Endothelial cell of umbilical vein (primary cell): ENCODE measurements at regions not wholly inside any gene's neighbourhood (a gene's known extent, or its start where the extent isn't known, plus 50 kb on each side); places are given as distances from the start of the nearest gene placed in this dataset.

ENCODE experiments used
- BruUV-seq: library from RNA; stranded (reverse); fragments of 400-500 nt; replicated peaks from 2 replicates; lab custom pipeline; 2021; lab: Mats Ljungman, UMichigan
- CTCF ChIA-PET: fragments of 300-600, 350-600 bp; sonication (Branson Sonifier 250); formaldehyde crosslinking; loops from one replicate; lab custom pipeline; 2021; ENCODE audit warnings: antibody characterized with exemption, inconsistent platforms; lab: Charles Lee
- POLR2A ChIA-PET: fragments of 300-600, 350-600 bp; sonication (Branson Sonifier 250); formaldehyde crosslinking; loops from one replicate; lab custom pipeline; 2021; ENCODE audit warnings: antibody characterized with exemption, inconsistent platforms; lab: Charles Lee
- DNase-seq: peaks from one replicate; pipeline ENCODE4 v3.0.0-alpha.2; 2011; ENCODE audit warnings: low read depth, low spot score
- FAIRE-seq: peaks from 2 replicates; lab custom pipeline; 2011; peaks lifted over from hg19 to GRCh38; lab: Jason Lieb, UNC
- H2AFZ ChIP-seq: 2 replicates; pipeline ENCODE4 v1.6.0; 2012; ENCODE audit warnings: low read depth, low read length, control low read depth, inconsistent platforms
- H3K27ac ChIP-seq: 2 replicates; pipeline ENCODE4 v1.5.1; 2011; ENCODE audit warnings: low read depth, mild to moderate bottlenecking, control low read depth, low read length, moderate library complexity; ENCODE audit not compliant: insufficient read depth
- H3K27me3 ChIP-seq, 2 experiments: 2 replicates each; pipeline versions ENCODE4 v1.6.0 to v1.6.1; 2011; ENCODE audit warnings: low read length in 2 of 2, mixed read lengths in 1 of 2; ENCODE audit not compliant: control insufficient read depth in 2 of 2, insufficient read depth in 2 of 2
- H3K36me3 ChIP-seq, 2 experiments: 2 replicates in 1 of 2; 3 replicates in 1 of 2; pipeline ENCODE4 v1.5.1; 2011; ENCODE audit warnings: low read length in 2 of 2, mild to moderate bottlenecking in 1 of 2, moderate library complexity in 1 of 2; ENCODE audit not compliant: control insufficient read depth in 2 of 2, insufficient read depth in 2 of 2; ENCODE audit errors: extremely low read depth in 1 of 2
- H3K4me1 ChIP-seq: 3 replicates; pipeline ENCODE4 v1.5.1; 2011; ENCODE audit warnings: mild to moderate bottlenecking, low read length; ENCODE audit not compliant: control insufficient read depth, insufficient read depth; ENCODE audit errors: extremely low read depth
- H3K4me2 ChIP-seq: 2 replicates; pipeline ENCODE4 v1.6.1; 2011; ENCODE audit warnings: low read length, control low read depth, mixed read lengths; ENCODE audit not compliant: insufficient read depth
- H3K4me3 ChIP-seq, 3 experiments: fragments of 200-600 bp in 1 of 3; sonication (generic), shearing (Covaris generic) in 1 of 3; replicated peaks in 1 of 3; 2 replicates each; pipeline ENCODE4 v1.5.1; 2011 to 2016; ENCODE audit warnings: control low read depth in 3 of 3, low read length in 3 of 3, mild to moderate bottlenecking in 2 of 3, inconsistent platforms in 1 of 3, low read depth in 1 of 3, moderate library complexity in 1 of 3; ENCODE audit not compliant: insufficient read depth in 1 of 3
- H3K79me2 ChIP-seq: 2 replicates; pipeline ENCODE4 v1.6.0; 2012; ENCODE audit warnings: low read length, inconsistent platforms; ENCODE audit not compliant: control insufficient read depth, insufficient read depth
- H3K9ac ChIP-seq: replicated peaks from 2 replicates; pipeline ENCODE3; 2011; ENCODE audit warnings: low read length, control low read depth; ENCODE audit not compliant: insufficient read depth; ENCODE audit errors: extremely low read depth
- H3K9me1 ChIP-seq: replicated peaks from 3 replicates; pipeline ENCODE4 v1.6.0; 2011; ENCODE audit warnings: mild to moderate bottlenecking, low read length; ENCODE audit not compliant: control insufficient read depth, insufficient read depth; ENCODE audit errors: extremely low read depth
- H3K9me3 ChIP-seq: replicated peaks from 2 replicates; pipeline ENCODE4 v1.5.1; 2012; ENCODE audit warnings: low read length, inconsistent platforms; ENCODE audit not compliant: control insufficient read depth, insufficient read depth
- H4K20me1 ChIP-seq: replicated peaks from 2 replicates; pipeline ENCODE3; 2011; ENCODE audit warnings: mild to moderate bottlenecking, low read length; ENCODE audit not compliant: control insufficient read depth, insufficient read depth; ENCODE audit errors: extremely low read depth
- FOS ChIP-seq: IDR thresholded peaks from 2 replicates; pipeline ENCODE4 v1.6.1; 2011; ENCODE audit warnings: mild to moderate bottlenecking, low read length, moderate library complexity, borderline replicate concordance; ENCODE audit not compliant: insufficient read depth
- GATA2 ChIP-seq: IDR thresholded peaks from 2 replicates; pipeline ENCODE4 v1.7.0; 2011; ENCODE audit warnings: low read depth, mild to moderate bottlenecking, moderate library complexity, mixed read lengths, low read length; ENCODE audit not compliant: insufficient read length, insufficient read depth
- dilution Hi-C: fragments of 300-500 bp; cut with MboI; formaldehyde crosslinking; loops from one replicate; pipeline ENCODE4 v1.15.0; 2019; ENCODE audit warnings: low sequenced_read_pairs; ENCODE audit not compliant: extremely low pct_ligation_motif_present
- intact Hi-C: fragments of 100-400 bp; cut with micrococcal nuclease; formaldehyde crosslinking; loops from one replicate; pipeline ENCODE4 v1.10.0; 2022

GRCh38 chrX:39900777-39901170, 197.0 kb downstream of the BCOR start:
- H3K9ac ChIP-seq = no peak overlapping the region
- dilution Hi-C loops (no loop called here), intact Hi-C loops (no loop called here)
- H4K20me1 ChIP-seq = no peaks in the 10 kb centered on the region
- peaks cover 9% of the 10 kb centered on the region for H3K4me1 ChIP-seq
- no peaks in the 10 kb centered on the region for H3K27me3 ChIP-seq
- H3K4me2 ChIP-seq = no peak overlapping the region
- ChIA-PET CTCF (no interaction called here), POLR2A (no interaction called here)
- no peaks in the 10 kb centered on the region for H3K9me3 ChIP-seq
- H3K9me1 ChIP-seq = no peaks in the 10 kb centered on the region
- FAIRE-seq (no peak), DNase-seq (no peak)
- BruUV-seq = no TSS peak
- no peak overlapping the region for H3K4me3 ChIP-seq
- H2AFZ ChIP-seq = no peak overlapping the region
- no peaks in the 10 kb centered on the region for H3K36me3 ChIP-seq
- H3K27ac ChIP-seq = no peak overlapping the region
- no peaks in the 10 kb centered on the region for H3K79me2 ChIP-seq
- TF ChIP-seq FOS = no peak

GRCh38 chrX:39903343-39903742, 194.4 kb downstream of the BCOR start:
- Histone ChIP-seq H3K4me1 (peaks cover 16% of the 10 kb centered on the region), H3K9me3 (no peaks in the 10 kb centered on the region), H3K36me3 (no peaks in the 10 kb centered on the region), H2AFZ (no peak overlapping the region), H3K9ac (no peak overlapping the region), H3K4me2 (no peak overlapping the region), H3K9me1 (no peaks in the 10 kb centered on the region), H3K79me2 (no peaks in the 10 kb centered on the region), H3K27ac (no peak overlapping the region), H3K27me3 (no peaks in the 10 kb centered on the region), H4K20me1 (no peaks in the 10 kb centered on the region), H3K4me3 (no peak overlapping the region)
- no peak for DNase-seq
- CTCF ChIA-PET = no interaction called here
- no TSS peak for BruUV-seq
- dilution Hi-C loops = no loop called here
- POLR2A ChIA-PET = no interaction called here
- FAIRE-seq = no peak
- intact Hi-C loops = no loop called here
- TF ChIP-seq FOS (no peak), GATA2 (no peak)
